IMR-90 (cell line): ENCODE measurements at regions not wholly inside any gene's neighbourhood (a gene's known extent, or its start where the extent isn't known, plus 50 kb on each side); places are given as distances from the start of the nearest gene placed in this dataset.

ENCODE experiments used
- ATAC-seq: fragments of 200-7000 bp; cut with Tn5 transposase; 2 replicates; pipeline ENCODE4 v1.9.1; 2020; ENCODE audit warnings: low read depth, mild to moderate bottlenecking, moderate library complexity
- BruUV-seq: library from RNA; stranded (reverse); fragments of 400-500 nt; replicated peaks from 2 replicates; lab custom pipeline; 2021; lab: Mats Ljungman, UMichigan
- CTCF ChIA-PET: fragments of 300-600 bp; formaldehyde crosslinking; extraction: SDS; loops from one replicate; lab custom pipeline; 2021; ENCODE audit warnings: antibody characterized with exemption; lab: Yijun Ruan, JAX
- POLR2A ChIA-PET: fragments of 300-600 bp; sonication (Branson Sonifier 250); formaldehyde crosslinking; loops from one replicate; lab custom pipeline; 2022; ENCODE audit warnings: antibody characterized with exemption; ENCODE audit not compliant: unreplicated experiment; lab: Charles Lee
- DNase-seq: peaks from one replicate; pipeline ENCODE4 v3.0.0; 2013
- H2AFZ ChIP-seq: replicated peaks from 2 replicates; pipeline ENCODE3; 2013; ENCODE audit warnings: low read length, mild to moderate bottlenecking; ENCODE audit not compliant: poor library complexity
- H2AK5ac ChIP-seq: 2 replicates; pipeline ENCODE4 v1.6.1; 2013; ENCODE audit warnings: low read depth, low read length, inconsistent platforms
- H2AK9ac ChIP-seq: replicated peaks from 2 replicates; pipeline ENCODE3; 2013; ENCODE audit warnings: mild to moderate bottlenecking, low read depth, low read length, moderate library complexity; ENCODE audit not compliant: poor library complexity
- H2BK120ac ChIP-seq: 2 replicates; pipeline ENCODE4 v1.6.1; 2013; ENCODE audit warnings: low read depth, low read length, inconsistent platforms
- H2BK15ac ChIP-seq: 3 replicates; pipeline ENCODE4 v1.6.1; 2013; ENCODE audit warnings: low read depth, low read length, inconsistent platforms
- H2BK20ac ChIP-seq: 2 replicates; pipeline ENCODE4 v1.6.1; 2013; ENCODE audit warnings: low read depth, mild to moderate bottlenecking, inconsistent platforms, low read length, moderate library complexity
- H2BK5ac ChIP-seq: 2 replicates; pipeline ENCODE4 v1.6.1; 2013; ENCODE audit warnings: mild to moderate bottlenecking, low read depth, low read length, inconsistent platforms; ENCODE audit not compliant: poor library complexity, severe bottlenecking
- H3K14ac ChIP-seq: replicated peaks from 2 replicates; pipeline ENCODE4 v1.6.1; 2013; ENCODE audit warnings: low read depth, low read length, inconsistent platforms
- H3K18ac ChIP-seq: 2 replicates; pipeline ENCODE4 v1.6.1; 2013; ENCODE audit warnings: low read depth, low read length, control low read depth
- H3K23ac ChIP-seq: 2 replicates; pipeline ENCODE4 v1.6.1; 2013; ENCODE audit warnings: low read depth, low read length, inconsistent platforms
- H3K27ac ChIP-seq: 2 replicates; pipeline ENCODE4 v1.5.1; 2013; ENCODE audit warnings: mild to moderate bottlenecking, control low read depth, low read length; ENCODE audit not compliant: insufficient read depth
- H3K27me3 ChIP-seq: 2 replicates; pipeline ENCODE4 v1.6.1; 2013; ENCODE audit warnings: low read length; ENCODE audit not compliant: control insufficient read depth, insufficient read depth
- H3K36me3 ChIP-seq: 2 replicates; pipeline ENCODE4 v1.6.1; 2013; ENCODE audit warnings: low read length, mixed read lengths; ENCODE audit not compliant: control insufficient read depth, insufficient read depth
- H3K4ac ChIP-seq: 2 replicates; pipeline ENCODE4 v1.6.1; 2013; ENCODE audit warnings: low read depth, low read length, inconsistent platforms
- H3K4me1 ChIP-seq: 2 replicates; pipeline ENCODE4 v1.6.1; 2013; ENCODE audit warnings: low read length, mixed read lengths; ENCODE audit not compliant: control insufficient read depth, insufficient read depth
- H3K4me2 ChIP-seq: 2 replicates; pipeline ENCODE4 v1.6.1; 2013; ENCODE audit warnings: low read depth, mild to moderate bottlenecking, control low read depth, low read length, moderate library complexity
- H3K4me3 ChIP-seq: 2 replicates; pipeline ENCODE4 v1.5.1; 2013; ENCODE audit warnings: low read depth, mild to moderate bottlenecking, control low read depth, low read length, moderate library complexity; ENCODE audit not compliant: insufficient read depth
- H3K56ac ChIP-seq: 2 replicates; pipeline ENCODE4 v1.6.1; 2013; ENCODE audit warnings: low read length, inconsistent platforms; ENCODE audit not compliant: insufficient read depth; ENCODE audit errors: extremely low read depth
- H3K79me1 ChIP-seq, 2 experiments: 2 replicates each; pipeline ENCODE4 v1.6.1; 2013; ENCODE audit warnings: low read length in 2 of 2, inconsistent platforms in 1 of 2, low read depth in 1 of 2
- H3K9ac ChIP-seq: 2 replicates; pipeline ENCODE4 v1.6.1; 2013; ENCODE audit warnings: low read depth, low read length, control low read depth
- H3K9me1 ChIP-seq: 2 replicates; pipeline ENCODE4 v1.6.1; 2013; ENCODE audit warnings: low read length, inconsistent platforms; ENCODE audit not compliant: insufficient read depth
- H3K9me3 ChIP-seq: 2 replicates; pipeline ENCODE4 v1.6.1; 2013; ENCODE audit warnings: low read length; ENCODE audit not compliant: control insufficient read depth, insufficient read depth
- H4K20me1 ChIP-seq: 2 replicates; pipeline ENCODE4 v1.6.1; 2013; ENCODE audit warnings: low read length, inconsistent platforms; ENCODE audit not compliant: insufficient read depth
- H4K5ac ChIP-seq: 2 replicates; pipeline ENCODE4 v1.6.1; 2013; ENCODE audit warnings: mild to moderate bottlenecking, low read depth, low read length, control low read depth
- H4K8ac ChIP-seq, 2 experiments: 2 replicates each; pipeline ENCODE4 v1.6.1; 2013; ENCODE audit warnings: low read depth in 2 of 2, low read length in 2 of 2, control low read depth in 1 of 2, inconsistent platforms in 1 of 2
- H4K91ac ChIP-seq: 2 replicates; pipeline ENCODE4 v1.6.1; 2013; ENCODE audit warnings: low read depth, low read length, inconsistent platforms; ENCODE audit not compliant: insufficient read depth
- BHLHE40 ChIP-seq: fragments of 150-350 bp; IDR thresholded peaks from 2 replicates; pipeline ENCODE4 v1.6.1; 2016; ENCODE audit warnings: mild to moderate bottlenecking, low read depth, low read length
- CEBPB ChIP-seq: IDR thresholded peaks from 2 replicates; pipeline ENCODE4 v1.6.1; 2012; ENCODE audit warnings: low read depth, low read length, improper control_type of control experiment
- CHD1 ChIP-seq: IDR thresholded peaks from 2 replicates; pipeline ENCODE4 v1.6.1; 2012; ENCODE audit warnings: low read depth, low read length, improper control_type of control experiment
- CTCF ChIP-seq: conservative IDR thresholded peaks from 2 replicates; pipeline ENCODE4 v1.5.1; 2012; ENCODE audit warnings: mild to moderate bottlenecking, low read depth, low read length, improper control_type of control experiment
- ELK1 ChIP-seq: fragments of 150-350 bp; IDR thresholded peaks from 2 replicates; pipeline ENCODE4 v1.6.1; 2016; ENCODE audit warnings: low read depth, mild to moderate bottlenecking, low read length, moderate library complexity, borderline replicate concordance
- FOS ChIP-seq: fragments of 150-350 bp; IDR thresholded peaks from 2 replicates; pipeline ENCODE4 v1.6.1; 2016; ENCODE audit warnings: low read depth, low read length
- MAZ ChIP-seq: IDR thresholded peaks from 2 replicates; pipeline ENCODE4 v1.6.1; 2012; ENCODE audit warnings: low read depth, mild to moderate bottlenecking, low read length, improper control_type of control experiment, moderate library complexity, borderline replicate concordance
- MXI1 ChIP-seq: IDR thresholded peaks from 2 replicates; pipeline ENCODE4 v1.6.1; 2012; ENCODE audit warnings: low read depth, mild to moderate bottlenecking, low read length, moderate library complexity, borderline replicate concordance
- NFE2L2 ChIP-seq: fragments of 150-350 bp; IDR thresholded peaks from 2 replicates; pipeline ENCODE4 v1.6.1; 2016; ENCODE audit warnings: low read depth, mild to moderate bottlenecking, low read length
- POLR2A ChIP-seq: IDR thresholded peaks from 2 replicates; pipeline ENCODE4 v1.6.1; 2012; ENCODE audit warnings: mild to moderate bottlenecking, low read depth, low read length
- RFX5 ChIP-seq: IDR thresholded peaks from 2 replicates; pipeline ENCODE4 v1.8.0; 2012; ENCODE audit warnings: low read depth, mild to moderate bottlenecking, low read length, moderate library complexity
- USF2 ChIP-seq: fragments of 150-350 bp; IDR thresholded peaks from 2 replicates; pipeline ENCODE4 v1.6.1; 2017; ENCODE audit warnings: mild to moderate bottlenecking, antibody characterized with exemption, low read length, low read depth
- WGBS, 2 experiments: methylation state at CpG; one replicate each; pipeline versions ENCODE4 v1.1.5 to v1.1.7; 2013; ENCODE audit warnings: missing lambda C conversion rate in 2 of 2; ENCODE audit not compliant: insufficient read length in 1 of 2; ENCODE audit errors: extremely low coverage in 2 of 2; 5-methylcytosine and 5-hydroxymethylcytosine counted together
- dilution Hi-C: fragments of 300-500 bp; cut with HindIII; formaldehyde crosslinking; loops from one replicate; pipeline ENCODE4 v1.14.3; 2018; ENCODE audit warnings: low sequenced_read_pairs; ENCODE audit not compliant: unreplicated experiment
- in situ Hi-C: fragments of 300-500 bp; cut with MboI; formaldehyde crosslinking; loops from 3 replicates; pipeline ENCODE4 v1.14.3; 2019; ENCODE audit warnings: low sequenced_read_pairs, inconsistent platforms, mixed read lengths
- intact Hi-C: fragments of 100-400 bp; cut with micrococcal nuclease; formaldehyde crosslinking; loops from 2 replicates; pipeline ENCODE4 v1.10.0; 2022

DNA sequence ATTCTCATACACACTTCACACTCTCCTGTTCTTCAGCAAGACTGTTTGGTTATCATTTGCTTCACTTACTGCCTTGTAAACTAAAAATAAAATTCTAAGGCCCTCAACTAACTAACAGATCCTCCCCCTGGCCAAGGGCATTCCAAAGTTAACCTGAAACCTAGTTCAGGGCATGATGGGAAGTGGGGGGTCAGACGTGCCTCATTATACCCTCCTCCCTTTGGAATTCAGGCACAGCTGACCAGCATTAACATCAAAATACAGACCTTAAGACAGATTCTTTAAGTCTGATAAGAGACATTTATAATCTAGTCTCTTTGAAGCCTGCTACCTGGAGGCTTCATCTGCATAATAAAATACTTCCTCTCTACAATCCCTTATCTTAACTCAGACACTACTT, 221.0 kb downstream of the NOL4 start:
- Histone ChIP-seq H4K91ac (no peak overlapping the region), H3K4ac (no peak overlapping the region), H2BK20ac (no peak overlapping the region), H2AK9ac (no peak overlapping the region), H2BK5ac (no peak overlapping the region), H3K79me1 (no peaks in the 10 kb centered on the region), H3K4me2 (no peak overlapping the region), H4K8ac (no peak overlapping the region), H3K56ac (no peak overlapping the region), H4K20me1 (no peaks in the 10 kb centered on the region), H4K5ac (no peak overlapping the region), H2BK120ac (no peak overlapping the region), H2AFZ (no peak overlapping the region), H3K9ac (no peak overlapping the region), H3K9me3 (no peaks in the 10 kb centered on the region), H3K27me3 (no peaks in the 10 kb centered on the region), H3K14ac (no peak overlapping the region), H3K18ac (no peak overlapping the region), H3K23ac (no peak overlapping the region), H3K4me1 (no peaks in the 10 kb centered on the region), H3K36me3 (no peaks in the 10 kb centered on the region), H3K27ac (no peak overlapping the region), H3K4me3 (no peak overlapping the region), H2BK15ac (no peak overlapping the region), H3K9me1 (no peaks in the 10 kb centered on the region), H2AK5ac (no peak overlapping the region)
- WGBS, 2 experiments: no CpG with 5 or more reads among the region's 1 CpG
- dilution Hi-C loops (no loop called here), intact Hi-C loops (no loop called here), in situ Hi-C loops (no loop called here)
- ATAC-seq (no peak), DNase-seq (no peak)
- TF ChIP-seq MXI1: no peak
- TF ChIP-seq CEBPB: no peak
- no peak for TF ChIP-seq CTCF
- no peak for TF ChIP-seq FOS
- TF ChIP-seq BHLHE40: no peak
- TF ChIP-seq CHD1: no peak
- no peak for TF ChIP-seq USF2
- no peak for TF ChIP-seq POLR2A
- no peak for TF ChIP-seq NFE2L2
- no peak for TF ChIP-seq MAZ
- no peak for TF ChIP-seq RFX5
- no peak for TF ChIP-seq ELK1
- POLR2A ChIA-PET: no interaction called here
- CTCF ChIA-PET: no interaction called here
- no TSS peak for BruUV-seq
